ENCODE measurements at regions not wholly inside any gene's neighbourhood (a gene's known extent, or its start where the extent isn't known, plus 50 kb on each side); places are given as distances from the start of the nearest gene placed in this dataset.
"Not testable (repeated sequence)": the region's sequence is repeated elsewhere in the genome, so short reads cannot be mapped to it uniquely, and the experiment has no call there.

GRCh38 chr10:53331460-53331859 is 558.9 kb upstream of the MBL2 start:
- intact Hi-C loops (cut with micrococcal nuclease; ENCODE audit: unreplicated experiment): no loop called here
- Histone ChIP-seq H3K4me1 (no peaks in the 10 kb centered on the region), H3K36me3 (ENCODE audit: control insufficient read depth, insufficient read depth, low read length) (no peaks in the 10 kb centered on the region), H3K27me3 (replicated peaks; ENCODE audit: control insufficient read depth, insufficient read depth, low read length) (no peaks in the 10 kb centered on the region), H3K9me3 (peaks cover 18% of the 10 kb centered on the region), H3K4me3 (ENCODE audit: low read depth, low read length) (no peak overlapping the region)
- ChIA-PET POLR2A (no interaction called here), CTCF (interaction anchor here (0.7 kb wide), 1 partner anchor 1619 kb away, joined by 7 read pairs; no protein-coding TSS in a partner anchor)
- no peaks in the 10 kb centered on the region for H3K4me1 Mint-ChIP-seq (ENCODE audit: low read depth, unreplicated experiment)
- H3K27me3 Mint-ChIP-seq (ENCODE audit: insufficient read depth, unreplicated experiment): peaks cover 4% of the 10 kb centered on the region
- no peak for DNase-seq
- H3K27ac Mint-ChIP-seq (ENCODE audit: unreplicated experiment): no peak overlapping the region
- BruUV-seq (replicated peaks): no TSS peak
- no peaks in the 10 kb centered on the region for H3K36me3 Mint-ChIP-seq (ENCODE audit: insufficient read depth, unreplicated experiment)
- no peak for TF ChIP-seq CTCF (IDR thresholded peaks at IDR 0.05; ENCODE audit: insufficient read depth in 1 of 2, low read depth in 1 of 2, low read length in 1 of 2, severe bottlenecking in 1 of 2, unreplicated experiment in 1 of 2)
- peaks cover 42% of the 10 kb centered on the region for H3K9me3 Mint-ChIP-seq (ENCODE audit: unreplicated experiment)
- H3K4me3 Mint-ChIP-seq (ENCODE audit: unreplicated experiment): no peak overlapping the region

GRCh38 chr10:53326401-53327305 is 554.1 kb upstream of the MBL2 start:
- H3K4me3 ChIP-seq (ENCODE audit: low read depth, low read length); H3K9me3 ChIP-seq; H3K4me3 Mint-ChIP-seq (ENCODE audit: unreplicated experiment); H3K4me1 ChIP-seq; DNase-seq; H3K27me3 Mint-ChIP-seq (ENCODE audit: insufficient read depth, unreplicated experiment); H3K27ac Mint-ChIP-seq (ENCODE audit: unreplicated experiment); H3K27me3 ChIP-seq (replicated peaks; ENCODE audit: control insufficient read depth, insufficient read depth, low read length); H3K4me1 Mint-ChIP-seq (ENCODE audit: low read depth, unreplicated experiment); H3K9me3 Mint-ChIP-seq (ENCODE audit: unreplicated experiment); intact Hi-C loops (cut with micrococcal nuclease; ENCODE audit: unreplicated experiment); H3K36me3 Mint-ChIP-seq (ENCODE audit: insufficient read depth, unreplicated experiment); BruUV-seq (replicated peaks); POLR2A ChIA-PET; CTCF ChIA-PET; H3K36me3 ChIP-seq (ENCODE audit: control insufficient read depth, insufficient read depth, low read length): not testable (repeated sequence)

GRCh38 chr10:53325066-53325465 is 552.5 kb upstream of the MBL2 start:
- H3K27ac Mint-ChIP-seq (ENCODE audit: unreplicated experiment): no peak overlapping the region
- no peaks in the 10 kb centered on the region for H3K4me1 Mint-ChIP-seq (ENCODE audit: low read depth, unreplicated experiment)
- no peak for TF ChIP-seq CTCF (IDR thresholded peaks at IDR 0.05; ENCODE audit: insufficient read depth in 1 of 2, low read depth in 1 of 2, low read length in 1 of 2, severe bottlenecking in 1 of 2, unreplicated experiment in 1 of 2)
- CTCF ChIA-PET: no interaction called here
- H3K4me3 ChIP-seq (ENCODE audit: low read depth, low read length): no peak overlapping the region
- no peaks in the 10 kb centered on the region for H3K36me3 Mint-ChIP-seq (ENCODE audit: insufficient read depth, unreplicated experiment)
- no TSS peak for BruUV-seq (replicated peaks)
- intact Hi-C loops (cut with micrococcal nuclease; ENCODE audit: unreplicated experiment): no loop called here
- H3K36me3 ChIP-seq (ENCODE audit: control insufficient read depth, insufficient read depth, low read length): no peaks in the 10 kb centered on the region
- H3K9me3 Mint-ChIP-seq (ENCODE audit: unreplicated experiment): no peaks in the 10 kb centered on the region
- no peaks in the 10 kb centered on the region for H3K27me3 ChIP-seq (replicated peaks; ENCODE audit: control insufficient read depth, insufficient read depth, low read length)
- no peak overlapping the region for H3K4me3 Mint-ChIP-seq (ENCODE audit: unreplicated experiment)
- H3K27me3 Mint-ChIP-seq (ENCODE audit: insufficient read depth, unreplicated experiment): peaks cover 7% of the 10 kb centered on the region
- DNase-seq: no peak
- H3K9me3 ChIP-seq: no peaks in the 10 kb centered on the region
- POLR2A ChIA-PET: no interaction called here
- no peaks in the 10 kb centered on the region for H3K4me1 ChIP-seq
